ENCODE measurements at regions not wholly inside any gene's neighbourhood (a gene's known extent, or its start where the extent isn't known, plus 50 kb on each side); places are given as distances from the start of the nearest gene placed in this dataset.

DNA sequence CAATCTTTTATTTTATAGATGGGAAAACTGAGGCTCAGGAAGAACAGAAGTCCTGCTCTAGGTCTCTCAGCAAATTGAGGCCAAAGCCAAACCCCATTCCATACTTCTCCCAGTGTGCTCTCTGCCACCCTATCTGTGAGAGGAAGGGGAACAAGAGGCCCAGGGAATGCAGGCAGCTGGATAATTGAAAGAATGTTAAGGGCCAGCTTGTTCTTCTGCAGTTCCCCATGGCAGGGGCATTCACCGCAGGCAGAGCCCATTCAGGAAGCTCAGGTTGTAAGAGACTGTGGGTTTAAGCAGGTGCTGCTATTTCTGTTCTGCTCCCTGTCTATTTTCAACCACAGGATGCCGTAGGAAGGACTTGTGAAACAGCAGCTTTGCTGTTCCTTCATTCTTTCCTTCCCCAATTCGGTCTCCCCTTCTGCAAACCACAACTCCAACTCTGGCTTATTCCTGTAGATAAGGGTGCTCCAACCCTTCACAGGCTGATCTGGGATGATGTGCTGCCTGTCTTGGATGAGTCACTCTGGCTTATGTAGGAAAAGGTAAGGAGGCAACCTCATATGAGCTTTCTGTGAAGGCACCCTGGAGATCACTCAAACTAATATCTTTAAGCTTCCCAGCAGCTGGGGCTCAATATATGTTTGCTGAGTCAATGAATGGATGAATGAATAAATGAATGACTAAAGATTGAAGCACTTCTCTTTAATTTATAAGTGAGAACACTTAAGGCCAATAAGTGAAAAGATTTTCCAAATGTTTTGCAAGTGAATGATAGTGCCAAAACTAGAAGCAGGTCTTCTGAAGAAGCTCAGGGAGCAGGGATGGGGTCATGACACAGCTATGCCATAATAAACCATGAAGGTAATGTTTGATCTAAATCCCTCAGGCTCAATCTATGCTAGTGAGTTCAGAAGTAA lies 377.6 kb downstream of the BRINP1 start:
- no peak for DNase-seq (ENCODE audit: low read depth in 1 of 2, low spot score in 1 of 2)
- WGBS (ENCODE audit: missing lambda C conversion rate), result 6% methylated on average over 3 of the region's 3 CpGs
- TF ChIP-seq NFE2L2 (conservative IDR thresholded peaks at IDR 0.05; ENCODE audit: low read length) (no peak), ELK1 (IDR thresholded peaks at IDR 0.05; ENCODE audit: low read depth, low read length) (no peak), HEYL (CRISPR knock-in tag; IDR thresholded peaks at IDR 0.05) (no peak), FOXS1 (CRISPR knock-in tag; IDR thresholded peaks at IDR 0.05) (no peak), ZNF302 (CRISPR knock-in tag; IDR thresholded peaks at IDR 0.05) (no peak), RFX5 (IDR thresholded peaks at IDR 0.05) (no peak), JUNB (IDR thresholded peaks at IDR 0.05) (no peak), JUN (IDR thresholded peaks at IDR 0.05) (no peak), SREBF2 (IDR thresholded peaks at IDR 0.05) (no peak), RNF2 (IDR thresholded peaks at IDR 0.05; ENCODE audit: borderline replicate concordance, low read depth) (no peak), KDM1A (IDR thresholded peaks at IDR 0.05; ENCODE audit: low read depth) (no peak), MYC (IDR thresholded peaks at IDR 0.05; ENCODE audit: borderline replicate concordance, low read length) (no peak), CTCF (IDR thresholded peaks at IDR 0.05) (no peak), RCOR1 (IDR thresholded peaks at IDR 0.05; ENCODE audit: low read depth, low read length) (no peak), E2F6 (IDR thresholded peaks at IDR 0.05; ENCODE audit: borderline replicate concordance, low read depth) (no peak), EHMT2 (IDR thresholded peaks at IDR 0.05; ENCODE audit: low read depth) (no peak)
- TF ChIP-seq, protein P1, sequence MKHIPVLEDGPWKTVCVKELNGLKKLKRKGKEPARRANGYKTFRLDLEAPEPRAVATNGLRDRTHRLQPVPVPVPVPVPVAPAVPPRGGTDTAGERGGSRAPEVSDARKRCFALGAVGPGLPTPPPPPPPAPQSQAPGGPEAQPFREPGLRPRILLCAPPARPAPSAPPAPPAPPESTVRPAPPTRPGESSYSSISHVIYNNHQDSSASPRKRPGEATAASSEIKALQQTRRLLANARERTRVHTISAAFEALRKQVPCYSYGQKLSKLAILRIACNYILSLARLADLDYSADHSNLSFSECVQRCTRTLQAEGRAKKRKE (CRISPR knock-in tag; IDR thresholded peaks at IDR 0.05; ENCODE audit: low read depth), result no peak
- TF ChIP-seq, protein P2, sequence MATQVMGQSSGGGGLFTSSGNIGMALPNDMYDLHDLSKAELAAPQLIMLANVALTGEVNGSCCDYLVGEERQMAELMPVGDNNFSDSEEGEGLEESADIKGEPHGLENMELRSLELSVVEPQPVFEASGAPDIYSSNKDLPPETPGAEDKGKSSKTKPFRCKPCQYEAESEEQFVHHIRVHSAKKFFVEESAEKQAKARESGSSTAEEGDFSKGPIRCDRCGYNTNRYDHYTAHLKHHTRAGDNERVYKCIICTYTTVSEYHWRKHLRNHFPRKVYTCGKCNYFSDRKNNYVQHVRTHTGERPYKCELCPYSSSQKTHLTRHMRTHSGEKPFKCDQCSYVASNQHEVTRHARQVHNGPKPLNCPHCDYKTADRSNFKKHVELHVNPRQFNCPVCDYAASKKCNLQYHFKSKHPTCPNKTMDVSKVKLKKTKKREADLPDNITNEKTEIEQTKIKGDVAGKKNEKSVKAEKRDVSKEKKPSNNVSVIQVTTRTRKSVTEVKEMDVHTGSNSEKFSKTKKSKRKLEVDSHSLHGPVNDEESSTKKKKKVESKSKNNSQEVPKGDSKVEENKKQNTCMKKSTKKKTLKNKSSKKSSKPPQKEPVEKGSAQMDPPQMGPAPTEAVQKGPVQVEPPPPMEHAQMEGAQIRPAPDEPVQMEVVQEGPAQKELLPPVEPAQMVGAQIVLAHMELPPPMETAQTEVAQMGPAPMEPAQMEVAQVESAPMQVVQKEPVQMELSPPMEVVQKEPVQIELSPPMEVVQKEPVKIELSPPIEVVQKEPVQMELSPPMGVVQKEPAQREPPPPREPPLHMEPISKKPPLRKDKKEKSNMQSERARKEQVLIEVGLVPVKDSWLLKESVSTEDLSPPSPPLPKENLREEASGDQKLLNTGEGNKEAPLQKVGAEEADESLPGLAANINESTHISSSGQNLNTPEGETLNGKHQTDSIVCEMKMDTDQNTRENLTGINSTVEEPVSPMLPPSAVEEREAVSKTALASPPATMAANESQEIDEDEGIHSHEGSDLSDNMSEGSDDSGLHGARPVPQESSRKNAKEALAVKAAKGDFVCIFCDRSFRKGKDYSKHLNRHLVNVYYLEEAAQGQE (IDR thresholded peaks at IDR 0.05), result no peak
- no peak overlapping the region for H3K4me2 ChIP-seq
- CTCF ChIA-PET, result interaction anchor here (0.5 kb wide), 1 partner anchor 314 kb away, joined by 3 read pairs; no protein-coding TSS in a partner anchor
- H3K4me1 ChIP-seq, result no peaks in the 10 kb centered on the region
- H3K4me3 ChIP-seq, result no peak overlapping the region
- FAIRE-seq, result no peak
- H3K9me3 ChIP-seq, result no peaks in the 10 kb centered on the region
- H3K27ac ChIP-seq, result no peak overlapping the region
- POLR2A ChIA-PET, result no interaction called here
- no peak for ATAC-seq

Measured in A549 (cell line).